NOMO-1 (cell line): ENCODE measurements at regions not wholly inside any gene's neighbourhood (a gene's known extent, or its start where the extent isn't known, plus 50 kb on each side); places are given as distances from the start of the nearest gene placed in this dataset.

Experiments used
- DNase-seq, 2 experiments: peaks; one replicate each; lab custom pipeline; 2025; ENCODE audit not compliant: unreplicated experiment in 2 of 2; lab: John Stamatoyannopoulos, UW

DNA sequence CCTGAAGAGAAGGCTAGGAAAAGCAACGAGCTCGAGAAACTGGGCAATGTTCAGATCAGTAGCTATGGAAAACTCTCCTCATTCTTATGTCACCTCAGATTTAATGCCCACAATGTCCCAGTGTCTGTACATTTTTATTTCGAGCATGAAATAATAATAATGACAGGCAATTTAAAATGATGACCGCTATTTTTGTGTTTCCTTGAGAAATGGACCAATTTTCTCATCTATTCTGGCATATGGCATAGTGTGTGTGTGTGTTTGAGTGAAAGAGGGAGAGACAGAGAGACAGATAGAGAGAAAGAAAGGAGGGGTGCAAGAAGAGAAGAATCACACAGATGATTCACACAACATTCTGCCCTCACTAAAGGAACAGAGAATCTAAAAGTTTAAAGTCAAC lies 119.1 kb upstream of the C1orf21 start:
- DNase-seq = no peak

DNA sequence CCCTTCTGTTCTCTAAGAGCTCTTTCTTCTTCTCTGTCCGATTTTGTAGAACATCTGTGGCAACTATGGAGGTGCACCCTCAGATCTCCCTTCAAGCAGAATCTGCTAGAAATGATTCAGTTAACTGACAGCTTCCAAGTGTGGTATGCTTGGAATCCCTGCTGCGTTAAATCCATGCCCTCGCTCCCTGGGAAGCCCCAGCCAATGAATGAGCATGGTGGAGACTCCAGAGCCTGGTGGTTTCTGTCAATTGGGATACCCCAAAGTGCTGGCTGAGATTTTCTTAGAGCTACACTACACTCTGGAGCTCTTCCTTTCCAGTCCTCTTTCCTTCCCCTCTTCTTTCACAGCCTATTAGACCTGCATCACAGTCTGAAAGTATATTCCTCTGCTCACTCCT lies 116.3 kb upstream of the C1orf21 start:
- DNase-seq = no peak

DNA sequence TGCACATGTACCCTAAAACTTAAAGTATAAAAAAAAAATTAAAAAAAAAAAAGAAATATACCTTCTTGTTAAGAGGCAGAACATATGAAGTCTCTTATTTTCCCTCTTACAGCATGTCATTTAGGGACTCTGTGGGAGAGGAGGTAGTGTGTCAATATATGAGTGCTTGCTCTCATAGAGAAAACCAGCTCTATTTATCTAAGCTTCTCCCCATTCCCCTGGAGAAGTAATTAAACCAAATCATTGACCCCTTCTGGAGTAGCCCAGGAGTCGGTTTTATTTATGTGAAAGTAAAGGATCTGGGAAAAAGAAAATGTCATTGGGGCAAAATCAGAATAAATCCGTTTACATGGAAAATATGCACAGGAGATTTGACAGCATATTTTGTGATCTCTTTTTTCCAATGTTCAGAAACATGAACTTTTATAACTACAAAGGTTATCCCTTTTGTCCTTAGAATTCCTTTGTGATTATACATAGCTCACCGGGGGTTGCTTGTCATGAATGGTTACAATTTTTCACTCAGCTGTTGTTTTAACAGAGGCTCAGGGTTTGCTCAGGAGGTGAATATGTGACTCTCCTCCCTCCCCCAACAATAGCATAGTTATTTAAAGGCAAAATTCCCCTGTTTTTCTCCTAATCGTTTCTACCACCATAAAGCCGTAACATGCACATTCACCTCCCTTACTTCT lies 114.5 kb upstream of the C1orf21 start:
- no peak for DNase-seq

DNA sequence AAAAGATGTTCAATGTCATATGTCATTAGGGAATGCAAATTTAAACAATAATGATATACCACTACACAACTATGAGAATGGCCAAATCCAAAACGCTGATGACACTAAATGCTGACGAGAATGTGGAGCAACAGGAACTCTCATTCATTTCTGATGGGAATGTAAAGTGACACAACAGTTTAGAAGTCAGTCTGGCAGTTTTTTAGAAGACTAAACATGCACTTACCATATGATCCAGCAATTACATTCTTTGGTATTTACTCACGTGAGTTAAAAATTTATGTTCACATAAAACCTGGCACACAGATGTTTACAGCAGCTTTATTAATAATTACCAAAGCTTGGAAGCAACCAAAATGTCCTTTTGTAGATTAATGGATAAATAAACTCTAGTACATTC lies 110.4 kb upstream of the C1orf21 start:
- no peak for DNase-seq

DNA sequence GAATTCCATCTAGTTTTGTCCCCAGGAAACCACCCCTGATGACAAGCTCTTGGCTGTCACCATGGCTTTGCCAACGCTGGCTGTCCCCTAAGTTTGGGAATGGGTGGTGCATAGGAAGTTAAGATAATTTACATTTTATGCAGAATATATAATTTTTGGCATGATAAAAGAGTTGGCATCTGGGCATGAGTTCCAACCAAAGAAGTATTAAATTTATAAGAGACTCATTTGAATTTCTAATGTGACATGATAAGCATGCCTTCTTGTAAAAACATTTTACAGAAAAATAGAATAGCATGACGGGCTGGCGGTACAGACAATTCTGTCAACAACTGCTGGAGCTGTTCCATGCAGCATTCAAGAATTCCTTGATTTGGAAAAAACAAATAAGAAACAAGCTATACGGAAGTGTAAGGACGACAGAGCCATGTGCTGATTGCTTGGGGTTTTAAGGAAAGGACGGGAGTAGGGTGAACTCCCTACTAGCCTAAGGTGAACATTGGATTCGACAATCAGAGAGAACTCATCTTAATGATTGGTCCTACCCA lies 106.8 kb upstream of the C1orf21 start:
- no peak for DNase-seq

DNA sequence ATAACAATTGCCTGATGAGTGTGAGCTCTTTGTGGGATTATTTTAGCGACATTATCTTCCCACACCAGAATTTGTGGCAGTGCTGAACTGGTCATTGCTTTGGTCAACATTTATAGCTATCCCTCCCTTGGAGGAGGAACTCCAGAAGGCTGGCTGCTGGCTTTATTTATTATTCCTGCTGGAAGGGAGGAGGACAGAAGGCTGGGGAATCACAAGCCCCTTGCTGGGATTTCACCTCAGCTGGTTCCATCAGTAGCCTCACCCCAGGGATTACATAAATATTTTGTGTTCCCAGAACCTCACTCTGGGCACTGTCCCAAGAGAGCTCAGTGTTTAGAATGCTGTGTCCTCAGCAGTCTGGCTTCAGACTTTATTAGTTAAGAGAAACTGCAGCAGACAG lies 102.8 kb upstream of the C1orf21 start:
- no peak for DNase-seq

DNA sequence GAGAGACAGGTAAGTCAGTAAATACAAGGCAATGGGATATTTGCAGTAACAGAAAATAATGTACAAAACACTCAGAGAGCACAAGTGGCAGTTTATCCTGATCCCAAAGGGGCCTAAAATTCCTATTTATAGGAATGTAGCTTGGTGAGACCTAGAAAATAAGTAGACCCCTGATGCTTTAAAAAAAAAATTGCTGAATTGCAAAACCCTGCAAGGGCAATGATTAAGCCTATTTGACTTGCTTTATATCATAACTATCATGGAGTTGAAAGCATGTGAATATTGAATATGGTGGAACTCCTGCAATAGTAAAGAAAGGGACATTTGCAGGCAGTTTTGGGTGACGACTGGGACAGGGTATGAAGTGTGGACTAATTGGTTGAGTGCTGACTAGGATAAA lies 101.9 kb upstream of the C1orf21 start:
- DNase-seq = no peak

DNA sequence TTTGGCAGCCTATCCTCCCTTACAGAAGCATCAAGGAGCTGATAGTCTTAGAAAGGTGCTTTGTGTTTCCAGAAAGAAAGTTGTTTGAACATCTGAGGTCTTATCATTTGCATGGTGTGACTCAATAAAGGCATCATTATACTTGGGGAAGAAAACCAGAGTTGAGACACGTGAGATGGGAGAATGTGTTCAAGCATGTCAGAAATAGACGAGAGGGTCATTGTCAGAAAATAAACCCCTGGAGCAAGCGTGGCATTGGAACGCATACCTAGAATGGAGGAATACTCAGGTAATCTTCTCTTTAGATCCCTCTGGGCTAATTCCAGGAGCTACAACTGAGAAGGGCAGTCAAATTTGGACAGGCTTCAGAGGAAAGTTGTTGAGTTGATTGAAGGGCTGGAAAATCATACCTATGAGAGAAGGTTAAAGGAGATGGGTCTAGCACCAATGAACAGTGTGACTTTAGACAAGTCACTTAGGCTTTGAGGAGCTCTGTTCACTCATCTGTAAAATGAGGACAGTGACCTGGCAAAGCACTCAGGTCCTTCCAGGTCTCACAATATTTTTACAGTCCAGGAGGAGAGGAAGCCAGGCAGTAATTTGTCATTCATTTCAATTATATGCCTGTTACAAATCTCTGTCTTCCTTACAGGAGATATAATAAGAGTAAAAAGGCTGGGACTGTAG lies 101.3 kb upstream of the C1orf21 start:
- no peak for DNase-seq

DNA sequence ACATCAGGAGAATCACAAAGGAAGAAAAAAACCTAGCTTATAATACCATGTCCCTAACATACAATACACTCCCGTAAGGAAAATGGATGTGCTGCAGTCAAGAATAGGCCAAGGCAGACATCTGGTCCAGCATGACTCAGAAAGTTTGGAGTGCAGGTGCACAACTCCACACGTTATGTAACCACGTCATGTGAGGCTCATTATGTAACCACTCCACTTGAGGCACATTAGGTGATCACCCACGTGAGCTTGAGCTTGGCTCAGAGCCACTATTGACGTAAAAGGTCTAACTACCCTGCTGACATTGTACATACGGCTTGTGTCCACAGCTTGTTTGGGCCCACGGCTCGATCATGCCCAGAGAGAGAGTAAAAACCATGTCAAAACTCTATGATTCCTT lies 99.8 kb upstream of the C1orf21 start:
- DNase-seq = no peak

DNA sequence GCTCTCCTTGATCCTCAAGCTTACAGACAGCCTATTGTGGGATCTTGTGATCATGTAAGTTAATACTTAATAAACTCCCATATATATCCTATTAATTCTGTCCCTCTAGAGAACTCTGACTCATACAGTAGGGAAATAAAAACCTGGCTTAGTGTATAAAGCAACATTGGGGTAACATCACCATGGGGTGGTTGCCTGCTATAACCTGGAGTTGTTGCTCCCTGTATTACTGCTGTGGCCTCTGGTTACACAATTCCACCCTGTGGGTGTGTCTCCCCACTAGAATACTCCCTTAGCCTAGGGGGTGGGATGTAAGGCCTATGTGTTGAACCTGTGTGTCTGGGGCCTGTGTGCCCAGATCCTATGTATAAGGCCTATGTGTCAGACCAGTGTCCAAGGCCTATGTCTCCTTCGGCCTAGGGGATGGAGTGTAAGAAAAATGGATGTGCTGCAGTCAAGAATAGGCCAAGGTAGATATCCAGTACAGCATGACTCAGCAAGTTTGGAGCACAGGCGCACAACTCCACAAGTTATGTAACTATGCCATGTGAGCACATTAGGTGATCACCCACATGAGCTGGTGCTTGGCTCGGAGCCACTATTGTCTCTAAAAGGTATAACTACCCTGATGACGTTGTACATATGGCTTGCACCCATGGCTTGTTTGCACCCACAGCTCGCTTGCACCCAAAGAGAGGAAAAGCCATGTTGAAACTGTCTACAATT lies 96.8 kb upstream of the C1orf21 start:
- no peak for DNase-seq

DNA sequence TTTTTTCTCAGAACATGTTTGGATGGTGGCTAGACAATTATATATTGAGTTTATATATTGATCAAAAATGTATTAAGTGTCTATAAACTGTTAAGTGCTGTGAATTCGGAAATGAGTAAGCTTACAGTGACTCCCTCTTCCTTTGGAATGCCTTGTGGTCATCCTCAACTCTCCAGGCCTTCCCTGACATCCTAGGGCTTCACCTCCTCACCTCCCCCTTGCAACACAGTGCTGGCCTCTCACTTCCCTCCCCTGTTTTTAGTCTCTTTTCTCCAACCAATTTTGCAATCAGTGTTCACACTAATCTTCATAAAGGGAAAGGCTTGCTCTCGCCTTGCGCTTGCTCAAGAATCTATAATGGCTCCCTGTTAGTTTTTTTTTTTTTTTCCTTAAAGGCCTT lies 95.1 kb upstream of the C1orf21 start:
- DNase-seq = no peak

DNA sequence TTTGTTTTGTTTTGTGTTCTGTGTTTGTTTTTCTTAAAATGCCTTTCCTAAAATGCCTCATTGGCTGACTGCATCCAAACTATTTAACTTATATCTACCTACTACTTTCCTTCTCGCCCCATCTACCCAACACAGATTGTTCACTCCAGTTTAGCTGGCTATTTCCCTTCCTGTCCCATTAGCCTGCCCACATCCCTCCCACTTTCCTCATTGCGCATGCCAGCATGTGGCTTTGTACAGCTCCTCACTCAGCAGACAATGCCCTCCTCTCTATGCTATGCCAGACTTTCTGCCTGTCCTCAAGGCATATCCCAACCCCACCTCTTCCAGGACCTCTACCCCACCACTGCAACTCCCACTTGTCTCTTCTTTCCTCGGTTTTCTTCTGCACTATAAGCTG lies 94.7 kb upstream of the C1orf21 start:
- no peak for DNase-seq

DNA sequence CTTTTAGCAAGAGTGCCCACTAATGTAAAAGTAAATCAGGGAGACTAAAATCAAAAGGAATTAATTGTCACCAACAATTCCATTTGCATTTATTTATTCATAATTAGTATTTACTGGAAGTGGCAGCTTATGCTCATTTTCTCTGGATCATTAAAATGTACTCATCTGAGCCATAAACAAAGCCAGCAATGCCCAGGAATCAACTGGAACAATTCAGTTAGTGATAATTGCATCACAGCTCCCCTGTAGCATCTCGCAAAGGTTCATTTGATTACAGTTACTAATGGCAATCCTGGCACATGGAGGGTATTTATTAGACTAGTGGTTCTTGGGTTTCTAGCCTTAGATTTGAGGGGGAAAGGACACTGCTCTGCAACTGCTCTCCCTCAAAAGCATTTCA lies 92.7 kb upstream of the C1orf21 start:
- no peak for DNase-seq

DNA sequence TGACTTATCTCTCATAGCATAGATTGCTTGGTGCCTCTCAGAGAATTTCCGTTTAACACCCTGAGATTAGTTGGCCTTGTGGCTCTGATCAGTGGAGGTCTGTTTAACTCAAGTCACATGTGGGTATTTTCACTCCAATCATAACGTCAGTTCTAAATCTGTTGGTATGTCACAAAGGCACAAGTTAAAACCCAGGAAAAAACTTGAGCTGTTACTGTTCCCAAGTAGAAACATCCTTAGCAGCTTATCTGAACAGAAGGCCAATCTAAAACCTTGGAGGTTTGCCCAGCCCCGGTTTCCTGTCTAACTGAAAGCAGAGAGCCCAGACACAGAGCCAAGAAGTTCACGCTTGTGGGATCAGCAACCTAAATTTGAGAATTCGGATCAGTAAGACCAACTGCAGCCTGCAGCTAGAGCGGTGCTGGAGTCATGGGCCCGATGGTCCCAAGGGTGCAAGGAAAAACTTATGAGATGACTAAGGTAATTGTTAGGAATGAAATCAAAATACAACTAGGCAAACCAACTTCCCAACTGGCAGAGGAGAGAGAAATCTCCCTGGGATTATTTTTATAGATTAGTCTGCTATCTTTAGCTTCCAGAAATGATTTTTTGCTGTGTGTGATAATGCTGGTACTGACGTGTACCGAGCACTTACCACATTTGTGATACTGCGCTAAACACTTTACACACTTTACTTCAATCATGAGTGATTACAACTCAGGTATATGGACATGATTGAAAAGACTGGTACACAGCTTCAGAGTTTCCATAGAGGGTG lies 90.2 kb upstream of the C1orf21 start:
- no peak for DNase-seq

DNA sequence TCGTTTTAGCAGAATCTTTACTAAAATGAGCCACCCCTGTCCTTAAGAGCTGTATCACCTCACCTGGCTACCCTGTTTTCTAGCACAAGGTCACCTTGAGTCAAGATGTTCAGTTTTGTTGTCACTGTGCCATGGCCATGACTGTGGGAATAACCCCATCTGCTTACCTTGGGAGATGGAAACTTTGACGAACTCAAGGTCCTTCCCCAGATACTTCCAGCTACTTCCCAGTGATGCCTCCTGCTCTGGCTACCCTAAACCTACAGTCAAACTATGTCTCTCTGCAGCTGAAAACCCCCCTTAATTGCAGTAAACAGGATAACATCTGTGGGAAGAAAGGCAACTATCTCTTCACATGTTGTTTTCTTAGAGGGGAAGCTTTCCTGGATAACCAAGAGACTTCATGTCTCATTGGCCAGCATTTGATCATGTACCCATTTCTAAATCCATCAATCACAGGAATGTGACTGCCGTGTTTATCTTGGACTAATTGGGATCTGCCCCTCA lies 89.5 kb upstream of the C1orf21 start:
- no peak for DNase-seq

DNA sequence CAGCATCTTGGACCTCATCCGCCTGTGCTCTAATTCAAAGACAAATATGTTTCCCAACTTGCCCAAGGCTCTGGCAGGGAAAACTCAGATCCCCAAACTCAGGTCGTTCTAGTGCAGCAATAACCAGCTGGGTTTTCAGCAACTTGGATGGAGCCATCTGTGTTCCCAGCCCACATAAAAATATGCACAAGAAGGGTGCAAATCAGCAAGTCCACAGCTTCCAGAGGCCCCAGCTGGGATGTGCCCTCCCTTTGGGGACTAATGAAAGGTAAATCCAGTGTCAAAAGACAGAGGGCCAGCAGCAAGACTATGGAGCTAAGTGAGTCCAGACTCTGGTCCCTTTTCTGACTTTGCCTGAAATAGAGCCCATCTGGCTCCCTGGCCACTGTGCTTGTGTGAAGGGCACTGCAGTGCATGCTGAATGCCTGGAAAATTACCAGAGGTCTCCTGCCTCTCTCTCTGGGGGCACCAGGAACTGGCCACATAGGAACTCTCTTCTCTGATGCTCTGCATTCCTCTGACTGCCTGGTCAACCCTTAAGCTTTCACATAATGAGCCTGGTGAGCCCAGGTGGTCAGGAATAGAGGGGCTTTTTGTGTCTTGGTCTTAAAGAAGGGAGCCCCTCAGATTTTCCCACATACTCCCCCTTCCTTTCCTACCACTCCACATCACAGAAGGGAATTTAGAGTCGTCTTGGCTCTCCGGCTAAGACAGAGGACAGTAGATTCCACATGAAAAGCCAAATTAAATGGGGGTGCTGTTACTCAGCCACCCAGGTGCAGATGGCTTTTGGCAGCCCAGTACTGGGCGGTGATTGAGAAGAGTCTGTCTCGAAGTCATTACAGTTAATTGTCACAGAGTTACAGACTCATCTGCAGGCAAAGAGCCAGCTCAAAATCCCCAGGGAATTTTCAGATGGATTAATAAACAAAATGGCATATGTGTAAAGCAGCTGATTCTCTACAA lies 88.1 kb upstream of the C1orf21 start:
- no peak for DNase-seq

DNA sequence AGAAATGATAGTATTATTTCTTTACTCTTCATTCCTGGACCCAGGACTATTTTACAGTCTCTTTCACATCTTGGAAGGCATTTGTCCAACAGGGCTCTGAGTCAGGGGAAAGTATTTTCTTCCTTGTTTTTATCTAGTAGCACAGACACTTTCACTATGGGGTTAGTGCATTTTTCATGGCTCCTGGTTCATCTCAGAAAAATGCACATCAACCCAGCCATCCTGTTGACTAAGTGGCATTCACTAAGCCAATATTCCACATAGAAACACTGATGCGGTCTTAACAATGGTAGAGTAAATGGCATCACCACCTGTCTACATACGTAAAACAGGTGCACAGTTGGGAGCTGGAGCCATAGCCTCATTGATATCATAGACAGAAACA lies 87.4 kb upstream of the C1orf21 start:
- DNase-seq = no peak

DNA sequence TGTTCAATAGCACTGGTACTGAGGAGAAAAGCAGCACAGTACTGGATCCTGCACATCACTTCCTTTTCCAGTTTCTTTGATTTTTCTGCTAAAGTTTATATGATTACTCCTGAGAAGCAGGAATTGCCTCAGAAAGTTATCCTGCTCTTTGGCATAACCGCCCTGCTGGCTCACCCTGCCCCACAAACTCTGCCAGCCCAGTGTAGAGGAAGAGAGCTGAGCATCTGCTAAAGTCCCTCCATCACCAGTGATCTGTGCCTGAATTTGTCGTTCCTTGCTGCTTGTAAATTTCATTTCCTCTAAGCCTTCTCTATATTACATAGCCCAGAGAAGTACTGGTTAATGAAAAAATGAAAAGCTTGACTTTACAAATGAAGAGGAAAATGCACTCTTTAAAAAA lies 87.0 kb upstream of the C1orf21 start:
- no peak for DNase-seq

DNA sequence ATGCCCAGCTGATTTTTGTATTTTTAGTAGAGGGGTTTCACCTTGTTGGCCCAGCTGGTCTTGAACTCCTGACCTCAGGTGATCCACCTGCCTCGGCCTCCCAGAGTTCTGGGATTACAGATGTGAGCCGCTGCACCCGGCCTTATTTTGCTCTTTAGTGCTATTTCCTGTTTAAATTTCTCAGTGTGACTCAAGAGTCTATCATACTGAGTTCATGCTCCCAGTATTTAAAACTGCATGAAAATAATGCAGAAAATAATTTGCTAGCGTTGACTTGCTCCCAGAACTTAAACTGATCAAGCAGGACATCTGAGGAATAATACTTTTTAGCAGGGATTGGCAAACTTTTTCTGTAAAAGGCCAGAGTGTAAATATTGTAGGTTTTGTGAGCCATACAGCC lies 86.4 kb upstream of the C1orf21 start:
- no peak for DNase-seq

DNA sequence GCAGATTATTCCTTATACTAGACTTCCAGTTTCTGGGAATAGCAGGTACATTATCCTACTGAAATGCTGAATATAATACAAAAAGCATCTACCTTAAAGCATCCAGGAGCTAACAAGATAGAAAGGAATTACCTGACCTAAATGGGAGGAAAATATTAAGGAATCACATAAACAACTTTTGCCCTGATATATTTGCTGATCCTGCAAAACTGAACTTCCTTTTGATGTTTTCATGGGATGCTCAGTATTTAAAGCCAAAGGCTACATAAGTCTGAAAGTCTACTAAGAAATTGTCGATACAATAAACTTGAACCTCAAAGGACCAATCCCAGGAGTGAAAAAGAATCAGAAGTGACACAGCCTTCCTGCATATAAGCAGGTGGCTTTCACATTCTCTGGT lies 85.6 kb upstream of the C1orf21 start:
- DNase-seq = no peak
